Hepatocyte (in vitro differentiated cells): ENCODE measurements at regions not wholly inside any gene's neighbourhood (a gene's known extent, or its start where the extent isn't known, plus 50 kb on each side); places are given as distances from the start of the nearest gene placed in this dataset.

Source experiments
- DNase-seq: peaks from one replicate; pipeline ENCODE4 v3.0.0-alpha.2; 2016; ENCODE audit warnings: low spot score
- H2AFZ ChIP-seq: fragments of 200-600 bp; sonication (generic); 2 replicates; pipeline ENCODE4 v1.6.0; 2016; ENCODE audit warnings: antibody characterized with exemption, mild to moderate bottlenecking
- H3K27ac ChIP-seq: fragments of 200-600 bp; sonication (generic); 2 replicates; pipeline ENCODE4 v1.5.1; 2016; ENCODE audit warnings: mild to moderate bottlenecking
- H3K27me3 ChIP-seq: fragments of 200-600 bp; sonication (generic); 2 replicates; pipeline ENCODE4 v1.6.1; 2016
- H3K36me3 ChIP-seq: fragments of 200-600 bp; sonication (generic); replicated peaks from 2 replicates; pipeline ENCODE4 v1.5.1; 2016; ENCODE audit warnings: low read depth; ENCODE audit not compliant: insufficient read depth
- H3K4me1 ChIP-seq: fragments of 200-600 bp; sonication (generic); 2 replicates; pipeline ENCODE4 v1.5.1; 2016; ENCODE audit warnings: mild to moderate bottlenecking, moderate library complexity; ENCODE audit not compliant: insufficient read depth
- H3K4me2 ChIP-seq: fragments of 200-600 bp; sonication (generic); 2 replicates; pipeline ENCODE4 v1.6.0; 2016
- H3K4me3 ChIP-seq: fragments of 200-600 bp; sonication (generic); 2 replicates; pipeline ENCODE4 v1.5.1; 2016; ENCODE audit warnings: mild to moderate bottlenecking
- H3K79me2 ChIP-seq: fragments of 200-600 bp; sonication (generic); 2 replicates; pipeline ENCODE4 v1.6.0; 2017; ENCODE audit warnings: mild to moderate bottlenecking
- H3K9me2 ChIP-seq: fragments of 200-600 bp; sonication (generic); replicated peaks from 2 replicates; pipeline ENCODE4 v1.6.0; 2017; ENCODE audit warnings: mild to moderate bottlenecking; ENCODE audit not compliant: insufficient read depth
- H3K9me3 ChIP-seq: fragments of 200-600 bp; sonication (generic); 2 replicates; pipeline ENCODE4 v1.5.1; 2016; ENCODE audit warnings: low read depth, mild to moderate bottlenecking
- H4K20me1 ChIP-seq: fragments of 200-600 bp; sonication (generic); 2 replicates; pipeline ENCODE4 v1.6.0; 2016; ENCODE audit warnings: mild to moderate bottlenecking; ENCODE audit not compliant: insufficient read depth, poor library complexity, severe bottlenecking
- EZH2 ChIP-seq: fragments of 200-600 bp; sonication (generic); IDR thresholded peaks from 2 replicates; pipeline ENCODE4 v1.6.1; 2016; ENCODE audit warnings: antibody characterized with exemption, mild to moderate bottlenecking, borderline replicate concordance
- EZH2phosphoT487 ChIP-seq: fragments of 200-600 bp; sonication (generic); IDR thresholded peaks from one replicate; pipeline ENCODE4 v1.6.1; 2018; ENCODE audit warnings: antibody characterized with exemption, mild to moderate bottlenecking, low read depth, moderate library complexity; ENCODE audit not compliant: unreplicated experiment, severe bottlenecking
- WGBS: methylation state at CpG from one replicate; pipeline ENCODE4 v1.1.6; 2016; ENCODE audit warnings: low lambda C conversion rate; ENCODE audit errors: missing lambda C conversion rate; 5-methylcytosine and 5-hydroxymethylcytosine counted together
- TF ChIP-seq, protein P1 (sequence below): fragments of 200-600 bp; sonication (generic); IDR thresholded peaks from 2 replicates; pipeline ENCODE4 v1.5.1; 2016; ENCODE audit warnings: antibody characterized with exemption, mild to moderate bottlenecking; ENCODE audit not compliant: poor library complexity

DNA sequence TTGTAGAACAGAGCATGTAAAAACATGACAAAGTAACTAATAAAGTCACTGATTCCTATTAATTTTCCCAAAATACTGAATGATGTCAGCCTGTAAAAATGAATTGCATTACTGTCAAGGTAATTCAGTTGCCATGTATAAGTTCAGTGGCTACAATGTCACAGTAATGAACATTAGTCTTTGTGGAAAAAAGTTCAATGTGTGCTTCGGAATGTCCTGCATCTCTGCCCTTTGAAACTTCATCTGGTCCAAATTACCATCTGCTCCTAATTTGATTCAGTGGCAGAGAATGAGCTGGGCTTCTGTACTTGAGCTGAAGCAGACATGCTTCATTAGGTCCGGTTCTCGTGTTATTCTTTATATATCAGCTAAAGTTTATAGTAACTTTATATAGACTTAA lies 567.4 kb downstream of the COL12A1 start:
- no peaks in the 10 kb centered on the region for H3K9me3 ChIP-seq
- no peak overlapping the region for H3K4me2 ChIP-seq
- H2AFZ ChIP-seq, result no peak overlapping the region
- no peaks in the 10 kb centered on the region for H4K20me1 ChIP-seq
- no peaks in the 10 kb centered on the region for H3K27me3 ChIP-seq
- H3K79me2 ChIP-seq, result no peaks in the 10 kb centered on the region
- no peak overlapping the region for H3K27ac ChIP-seq
- DNase-seq, result no peak
- H3K36me3 ChIP-seq, result no peaks in the 10 kb centered on the region
- 52% methylated on average over 3 of the region's 3 CpGs for WGBS
- TF ChIP-seq, protein P1, sequence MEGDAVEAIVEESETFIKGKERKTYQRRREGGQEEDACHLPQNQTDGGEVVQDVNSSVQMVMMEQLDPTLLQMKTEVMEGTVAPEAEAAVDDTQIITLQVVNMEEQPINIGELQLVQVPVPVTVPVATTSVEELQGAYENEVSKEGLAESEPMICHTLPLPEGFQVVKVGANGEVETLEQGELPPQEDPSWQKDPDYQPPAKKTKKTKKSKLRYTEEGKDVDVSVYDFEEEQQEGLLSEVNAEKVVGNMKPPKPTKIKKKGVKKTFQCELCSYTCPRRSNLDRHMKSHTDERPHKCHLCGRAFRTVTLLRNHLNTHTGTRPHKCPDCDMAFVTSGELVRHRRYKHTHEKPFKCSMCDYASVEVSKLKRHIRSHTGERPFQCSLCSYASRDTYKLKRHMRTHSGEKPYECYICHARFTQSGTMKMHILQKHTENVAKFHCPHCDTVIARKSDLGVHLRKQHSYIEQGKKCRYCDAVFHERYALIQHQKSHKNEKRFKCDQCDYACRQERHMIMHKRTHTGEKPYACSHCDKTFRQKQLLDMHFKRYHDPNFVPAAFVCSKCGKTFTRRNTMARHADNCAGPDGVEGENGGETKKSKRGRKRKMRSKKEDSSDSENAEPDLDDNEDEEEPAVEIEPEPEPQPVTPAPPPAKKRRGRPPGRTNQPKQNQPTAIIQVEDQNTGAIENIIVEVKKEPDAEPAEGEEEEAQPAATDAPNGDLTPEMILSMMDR, result no peak
- TF ChIP-seq EZH2, result no peak
- TF ChIP-seq EZH2phosphoT487, result no peak
- H3K9me2 ChIP-seq, result no peaks in the 10 kb centered on the region
- no peak overlapping the region for H3K4me3 ChIP-seq
- H3K4me1 ChIP-seq, result no peaks in the 10 kb centered on the region

DNA sequence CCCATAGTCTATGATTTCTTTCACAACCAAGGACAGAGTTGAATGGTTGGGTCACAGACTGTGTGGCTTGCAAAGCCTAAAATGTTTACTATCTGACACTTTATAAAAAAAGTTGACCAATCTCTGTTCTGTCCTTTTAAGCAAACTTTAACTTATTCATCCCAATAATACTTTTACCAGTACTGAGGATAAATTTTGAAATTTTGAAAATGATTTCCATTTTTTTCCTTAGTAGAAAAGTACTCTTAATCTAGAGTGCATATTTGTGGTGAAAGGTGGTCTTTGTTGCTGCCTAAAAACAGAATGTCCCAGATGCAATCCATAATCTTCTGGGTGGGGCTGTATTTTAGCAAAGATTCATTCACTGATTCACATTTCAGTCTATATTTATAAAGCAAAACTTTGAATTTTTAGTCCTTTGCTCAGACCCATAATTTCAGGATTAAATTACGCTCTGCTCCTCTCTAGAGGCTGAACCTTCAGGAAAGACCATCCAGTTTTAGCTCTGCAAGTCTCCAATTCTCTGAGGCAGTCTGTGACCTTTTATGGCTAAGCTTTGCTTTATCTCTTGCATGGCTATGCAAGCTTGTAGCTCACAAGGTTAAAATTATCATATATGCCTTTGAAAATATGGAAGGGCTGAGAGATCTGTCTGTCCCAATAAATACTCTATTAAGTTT lies 573.5 kb downstream of the COL12A1 start:
- no peak for DNase-seq
- Histone ChIP-seq H3K9me2 (no peaks in the 10 kb centered on the region), H3K79me2 (no peaks in the 10 kb centered on the region), H3K9me3 (no peaks in the 10 kb centered on the region), H3K27ac (no peak overlapping the region), H4K20me1 (no peaks in the 10 kb centered on the region), H3K27me3 (no peaks in the 10 kb centered on the region), H2AFZ (no peak overlapping the region), H3K4me2 (no peak overlapping the region), H3K4me3 (no peak overlapping the region), H3K36me3 (no peaks in the 10 kb centered on the region), H3K4me1 (no peaks in the 10 kb centered on the region)
- 88% methylated on average over 1 of the region's 1 CpG for WGBS
- TF ChIP-seq EZH2 (no peak), EZH2phosphoT487 (no peak)
- TF ChIP-seq, protein P1, result no peak

DNA sequence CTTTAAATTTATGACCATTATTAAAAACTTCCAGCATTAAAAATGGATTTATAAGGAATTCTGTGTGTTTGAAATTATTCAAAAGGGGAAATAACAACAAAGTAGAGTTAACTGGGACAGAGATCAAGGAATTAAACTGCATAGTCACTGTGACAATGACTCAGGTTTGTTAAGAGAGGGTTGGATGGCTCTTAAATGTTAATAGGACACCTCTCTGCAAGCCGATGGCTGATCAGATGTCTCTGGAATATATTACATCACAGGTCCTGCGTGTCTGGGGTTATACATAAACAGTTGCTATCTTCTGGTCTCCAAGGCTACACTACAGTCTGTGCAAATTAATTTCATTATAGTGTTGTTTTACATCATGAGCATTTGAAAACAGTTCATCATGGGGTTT lies 574.3 kb downstream of the COL12A1 start:
- H3K4me3 ChIP-seq, result no peak overlapping the region
- H3K79me2 ChIP-seq, result no peaks in the 10 kb centered on the region
- H3K9me2 ChIP-seq, result no peaks in the 10 kb centered on the region
- H3K27ac ChIP-seq, result no peak overlapping the region
- no peaks in the 10 kb centered on the region for H3K9me3 ChIP-seq
- H3K27me3 ChIP-seq, result no peaks in the 10 kb centered on the region
- no peak overlapping the region for H2AFZ ChIP-seq
- no peaks in the 10 kb centered on the region for H4K20me1 ChIP-seq
- H3K4me1 ChIP-seq, result no peaks in the 10 kb centered on the region
- WGBS, result 61% methylated on average over 2 of the region's 2 CpGs
- H3K4me2 ChIP-seq, result no peak overlapping the region
- no peak for DNase-seq
- no peaks in the 10 kb centered on the region for H3K36me3 ChIP-seq
- TF ChIP-seq, protein P1, result no peak
- no peak for TF ChIP-seq EZH2
- TF ChIP-seq EZH2phosphoT487, result no peak
